Spleen (tissue), 11 donors: ENCODE measurements at regions not wholly inside any gene's neighbourhood (a gene's known extent, or its start where the extent isn't known, plus 50 kb on each side); places are given as distances from the start of the nearest gene placed in this dataset.
"Not testable (repeated sequence)": the region's sequence is repeated elsewhere in the genome, so short reads cannot be mapped to it uniquely, and the experiment has no call there.

Experiments used
- DNase-seq: peaks from one replicate; pipeline ENCODE4 v3.0.0-alpha.2; 2020
- H3K27ac ChIP-seq, 8 donors: fragments of 200-600 bp; sonication (generic) in 7 of 8; 1 replicate in 4 of 8; 2 replicates in 4 of 8; pipeline versions ENCODE4 v1.5.0 to v1.8.0; 2016 to 2021; ENCODE audit warnings: inconsistent platforms in 4 of 8, mild to moderate bottlenecking in 4 of 8, moderate library complexity in 1 of 8
- H3K27me3 ChIP-seq, 7 donors: fragments of 200-600 bp; sonication (generic) in 6 of 7; replicated peaks in 1 of 7; 1 replicate in 4 of 7; 2 replicates in 3 of 7; pipeline versions ENCODE4 v1.5.0 to v1.8.0; 2016 to 2021; ENCODE audit warnings: inconsistent platforms in 3 of 7, mild to moderate bottlenecking in 1 of 7
- H3K36me3 ChIP-seq, 6 donors: fragments of 200-600 bp; sonication (generic) in 5 of 6; 1 replicate in 4 of 6; 2 replicates in 2 of 6; pipeline versions ENCODE4 v1.5.0 to v1.8.0; 2016 to 2021; ENCODE audit warnings: inconsistent platforms in 2 of 6
- H3K4me1 ChIP-seq, 6 donors: fragments of 200-600 bp; sonication (generic) in 5 of 6; 1 replicate in 3 of 6; 2 replicates in 3 of 6; pipeline versions ENCODE4 v1.5.0 to v1.8.0; 2016 to 2021; ENCODE audit warnings: inconsistent platforms in 3 of 6
- H3K4me3 ChIP-seq, 8 donors: fragments of 200-600 bp; sonication (generic) in 7 of 8; 1 replicate in 4 of 8; 2 replicates in 4 of 8; pipeline versions ENCODE4 v1.5.0 to v1.8.0; 2016 to 2021; ENCODE audit warnings: inconsistent platforms in 4 of 8, mild to moderate bottlenecking in 4 of 8, moderate library complexity in 2 of 8
- H3K9me3 ChIP-seq, 8 donors: fragments of 200-600 bp; sonication (generic) in 7 of 8; 1 replicate in 4 of 8; 2 replicates in 4 of 8; pipeline versions ENCODE4 v1.5.0 to v1.8.0; 2016 to 2021; ENCODE audit warnings: inconsistent platforms in 4 of 8
- CTCF ChIP-seq, 11 experiments: fragments of 200-600 bp in 7 of 11; fragments of 450-650 bp in 4 of 11; sonication (generic) in 4 of 11; IDR thresholded peaks in 8 of 11; conservative IDR thresholded peaks in 3 of 11; 1 replicate in 7 of 11; 2 replicates in 4 of 11; pipeline versions ENCODE4 v1.4.0 to v1.8.0; 2016 to 2021; ENCODE audit warnings: antibody characterized with exemption in 11 of 11, inconsistent platforms in 4 of 11, mild to moderate bottlenecking in 1 of 11
- POLR2A ChIP-seq, 3 donors: fragments of 450-650 bp; IDR thresholded peaks; one replicate each; pipeline ENCODE4 v1.5.1; 2017; ENCODE audit warnings: antibody characterized with exemption in 3 of 3, mild to moderate bottlenecking in 1 of 3
- POLR2AphosphoS5 ChIP-seq, 3 donors: sonication (generic); formaldehyde crosslinking; IDR thresholded peaks; one replicate each; pipeline ENCODE4 v1.5.1; 2017; ENCODE audit warnings: antibody characterized with exemption in 3 of 3
- WGBS, 5 donors: extraction: QIAGEN DNeasy Blood & Tissue Kit in 3 of 5; methylation state at CpG; one replicate each; pipeline versions ENCODE4 v1.1.5 to v1.1.7; 2013 to 2018; 5-methylcytosine and 5-hydroxymethylcytosine counted together
- intact Hi-C: fragments of 100-400 bp; cut with DNase I; formaldehyde crosslinking; loops from one replicate; pipeline ENCODE4 v1.15.0; 2023; ENCODE audit warnings: low total_unique reads
- donor health status: healthy with polysubstance abuse.
- donor health status: DM: no; HTN: no; CAD: no; lungs with moderate emphysema.
- donor health status: DM: no; HTN: no; CAD: no.
- donor health status: Bipolar disorder and iron deficiency.
- donor health status: healthy.
- donor health status: DM: no; HTN: no; CAD: no.
- donor health status: DM: yes; HTN: yes; CAD: no.

GRCh38 chr2:52475590-52475989 is 1292.0 kb upstream of the CHAC2 start:
- WGBS, 5 donors, result 78 to 92% (median 85%) methylated on average over 1 of the region's 1 CpG
- Histone ChIP-seq H3K36me3 (no peaks in the 10 kb centered on the region), H3K27me3 (no peaks in the 10 kb centered on the region), H3K9me3 (peaks cover 0 to 10% (median 2%) of the 10 kb centered on the region in 8 donors), H3K4me3 (no peak overlapping the region), H3K27ac (no peak overlapping the region), H3K4me1 (no peaks in the 10 kb centered on the region)
- no peak for DNase-seq
- no peak for TF ChIP-seq POLR2AphosphoS5 (IDR thresholded peaks at IDR 0.05)
- no peak for TF ChIP-seq CTCF (IDR thresholded peaks at IDR 0.05 in 8 of 11, conservative IDR thresholded peaks at IDR 0.05 in 3 of 11)
- TF ChIP-seq POLR2A (IDR thresholded peaks at IDR 0.05), result no peak
- intact Hi-C loops, result no loop called here

- Histone ChIP-seq H3K4me1 (no peaks in the 10 kb centered on the region), H3K27me3 (no peaks in the 10 kb centered on the region), H3K36me3 (no peaks in the 10 kb centered on the region), H3K4me3 (no peak overlapping the region), H3K9me3 (peaks cover 0 to 13% (median 2%) of the 10 kb centered on the region in 8 donors), H3K27ac (no peak overlapping the region)
- no peak for DNase-seq
- WGBS, 5 donors, result 60 to 85% (median 78%) methylated on average over 1 of the region's 1 CpG
- intact Hi-C loops, result no loop called here
- TF ChIP-seq POLR2AphosphoS5 (IDR thresholded peaks at IDR 0.05) (no peak), CTCF (IDR thresholded peaks at IDR 0.05 in 8 of 11, conservative IDR thresholded peaks at IDR 0.05 in 3 of 11) (no peak), POLR2A (IDR thresholded peaks at IDR 0.05) (no peak)
Observed at GRCh38 chr2:52474091-52474490, 1293.5 kb upstream of the CHAC2 start.

GRCh38 chr2:52473526-52473925 is 1294.1 kb upstream of the CHAC2 start:
- TF ChIP-seq POLR2A (IDR thresholded peaks at IDR 0.05) (no peak), CTCF (IDR thresholded peaks at IDR 0.05 in 8 of 11, conservative IDR thresholded peaks at IDR 0.05 in 3 of 11) (no peak), POLR2AphosphoS5 (IDR thresholded peaks at IDR 0.05) (no peak)
- 42 to 68% (median 62%) methylated on average over 2 of the region's 2 CpGs for WGBS, 5 donors
- no peaks in the 10 kb centered on the region for H3K36me3 ChIP-seq
- H3K9me3 ChIP-seq, result peaks cover 0 to 11% (median 2%) of the 10 kb centered on the region in 8 donors
- no peaks in the 10 kb centered on the region for H3K4me1 ChIP-seq
- intact Hi-C loops, result no loop called here
- no peaks in the 10 kb centered on the region for H3K27me3 ChIP-seq
- no peak overlapping the region for H3K27ac ChIP-seq
- no peak overlapping the region for H3K4me3 ChIP-seq
- DNase-seq, result no peak

GRCh38 chr2:52470457-52470856 is 1297.1 kb upstream of the CHAC2 start:
- H3K27me3 ChIP-seq, intact Hi-C loops, H3K36me3 ChIP-seq, H3K4me3 ChIP-seq, H3K27ac ChIP-seq, DNase-seq, H3K4me1 ChIP-seq: not testable (repeated sequence)
- WGBS, 5 donors, result 80 to 95% (median 85%) methylated on average over 1 of the region's 1 CpG
- H3K9me3 ChIP-seq, result peaks cover 0 to 11% (median 0%) of the 10 kb centered on the region in 8 donors

GRCh38 chr2:52467189-52467588 is 1300.4 kb upstream of the CHAC2 start:
- peaks cover 0 to 11% (median 0%) of the 10 kb centered on the region in 8 donors for H3K9me3 ChIP-seq
- intact Hi-C loops, result no loop called here

More at GRCh38 chr2:52467189-52467588, 1300.4 kb upstream of the CHAC2 start:
- Histone ChIP-seq H3K36me3 (no peaks in the 10 kb centered on the region), H3K4me1 (no peaks in the 10 kb centered on the region), H3K27me3 (no peaks in the 10 kb centered on the region), H3K4me3 (no peak overlapping the region), H3K27ac (no peak overlapping the region)
- 69 to 100% (median 87%) methylated on average over 2 of the region's 2 CpGs for WGBS, 5 donors
- no peak for DNase-seq
- TF ChIP-seq CTCF (IDR thresholded peaks at IDR 0.05 in 8 of 11, conservative IDR thresholded peaks at IDR 0.05 in 3 of 11) (no peak), POLR2A (IDR thresholded peaks at IDR 0.05) (no peak)
